SJSA1 (cell line): ENCODE measurements at regions not wholly inside any gene's neighbourhood (a gene's known extent, or its start where the extent isn't known, plus 50 kb on each side); places are given as distances from the start of the nearest gene placed in this dataset.
"Not testable (repeated sequence)": the region's sequence is repeated elsewhere in the genome, so short reads cannot be mapped to it uniquely, and the experiment has no call there.

Source experiments
- DNase-seq, 2 experiments: peaks; one replicate each; pipeline ENCODE4 v3.0.0-alpha.2; 2015 to 2020; ENCODE audit warnings: low spot score in 2 of 2, low read depth in 1 of 2
- H3K27ac ChIP-seq: fragments of 250-450 bp; sonication (Bioruptor Pico); 2 replicates; pipeline ENCODE4 v1.5.1; 2020; ENCODE audit warnings: mild to moderate bottlenecking, moderate library complexity
- H3K27me3 ChIP-seq: fragments of 250-450 bp; sonication (Bioruptor Pico); replicated peaks from 2 replicates; pipeline ENCODE4 v1.5.1; 2020; ENCODE audit warnings: mild to moderate bottlenecking, moderate library complexity
- H3K36me3 ChIP-seq: fragments of 250-450 bp; sonication (Bioruptor Pico); 2 replicates; pipeline ENCODE4 v1.5.1; 2020; ENCODE audit warnings: mild to moderate bottlenecking
- H3K4me1 ChIP-seq: fragments of 250-450 bp; sonication (Bioruptor Pico); replicated peaks from 2 replicates; pipeline ENCODE4 v1.6.1; 2021; ENCODE audit warnings: mild to moderate bottlenecking
- H3K4me3 ChIP-seq: fragments of 250-450 bp; sonication (Bioruptor Pico); 2 replicates; pipeline ENCODE4 v1.5.1; 2020; ENCODE audit warnings: mild to moderate bottlenecking
- H3K9me3 ChIP-seq: fragments of 250-450 bp; sonication (Bioruptor Pico); replicated peaks from 2 replicates; pipeline ENCODE4 v1.5.1; 2020; ENCODE audit warnings: mild to moderate bottlenecking

GRCh38 chr17:53525590-53525989 lies 297.1 kb upstream of the KIF2B start:
- Histone ChIP-seq H3K27ac (no peak overlapping the region), H3K36me3 (no peaks in the 10 kb centered on the region), H3K4me3 (no peak overlapping the region), H3K9me3 (peaks cover 2% of the 10 kb centered on the region; the same call in 1 of the 2 replicates), H3K4me1 (no peaks in the 10 kb centered on the region), H3K27me3 (no peaks in the 10 kb centered on the region)
- no peak for DNase-seq

- no peaks in the 10 kb centered on the region for H3K27me3 ChIP-seq
- H3K36me3 ChIP-seq = no peaks in the 10 kb centered on the region
- H3K4me3 ChIP-seq = no peak overlapping the region
- no peaks in the 10 kb centered on the region for H3K4me1 ChIP-seq
- DNase-seq = no peak
- no peaks in the 10 kb centered on the region for H3K9me3 ChIP-seq
- no peak overlapping the region for H3K27ac ChIP-seq
These were observed 306.1 kb upstream of the KIF2B start for GRCh38 chr17:53516636-53517035.

- no peaks in the 10 kb centered on the region; the same call in 1 of the 2 replicates for H3K9me3 ChIP-seq
- H3K27ac ChIP-seq = no peak overlapping the region
- no peaks in the 10 kb centered on the region for H3K4me1 ChIP-seq
These were observed 323.4 kb upstream of the KIF2B start for GRCh38 chr17:53499277-53499676.

GRCh38 chr17:53496356-53496755 lies 326.4 kb upstream of the KIF2B start:
- no peaks in the 10 kb centered on the region for H3K4me1 ChIP-seq
- no peak overlapping the region for H3K4me3 ChIP-seq
- no peaks in the 10 kb centered on the region for H3K36me3 ChIP-seq
- H3K27me3 ChIP-seq = no peaks in the 10 kb centered on the region
- no peaks in the 10 kb centered on the region; the same call in 1 of the 2 replicates for H3K9me3 ChIP-seq
- H3K27ac ChIP-seq = no peak overlapping the region
- DNase-seq = no peak

More at GRCh38 chr17:53499277-53499676, 323.4 kb upstream of the KIF2B start:
- no peak for DNase-seq
- no peaks in the 10 kb centered on the region for H3K36me3 ChIP-seq
- no peak overlapping the region for H3K4me3 ChIP-seq
- no peaks in the 10 kb centered on the region for H3K27me3 ChIP-seq

- H3K27me3 ChIP-seq = no peaks in the 10 kb centered on the region
- peaks cover 11% of the 10 kb centered on the region for H3K9me3 ChIP-seq
- DNase-seq = no peak
- no peak overlapping the region for H3K4me3 ChIP-seq
- H3K36me3 ChIP-seq = no peaks in the 10 kb centered on the region
- no peak overlapping the region for H3K27ac ChIP-seq
- H3K4me1 ChIP-seq = no peaks in the 10 kb centered on the region
These were observed 330.2 kb upstream of the KIF2B start for GRCh38 chr17:53492532-53492931.

GRCh38 chr17:53490447-53490968 lies 332.2 kb upstream of the KIF2B start:
- Histone ChIP-seq H3K36me3 (no peaks in the 10 kb centered on the region), H3K4me3 (no peak overlapping the region)
- no peak for DNase-seq

GRCh38 chr17:53483704-53484103 lies 339.0 kb upstream of the KIF2B start:
- no peak for DNase-seq
- Histone ChIP-seq H3K9me3 (peaks cover 15% of the 10 kb centered on the region; the same call in 1 of the 2 replicates), H3K27me3 (no peaks in the 10 kb centered on the region), H3K36me3 (no peaks in the 10 kb centered on the region), H3K4me1 (no peaks in the 10 kb centered on the region), H3K4me3 (no peak overlapping the region), H3K27ac (no peak overlapping the region)

More at GRCh38 chr17:53490447-53490968, 332.2 kb upstream of the KIF2B start:
- Histone ChIP-seq H3K4me1 (no peaks in the 10 kb centered on the region), H3K27ac (no peak overlapping the region), H3K27me3 (no peaks in the 10 kb centered on the region), H3K9me3 (peaks cover 11% of the 10 kb centered on the region; the same call in 1 of the 2 replicates)

GRCh38 chr17:53475002-53475401 lies 347.7 kb upstream of the KIF2B start:
- no peaks in the 10 kb centered on the region for H3K36me3 ChIP-seq
- no peak overlapping the region for H3K4me3 ChIP-seq
- H3K9me3 ChIP-seq = peaks cover 8% of the 10 kb centered on the region; the same call in 1 of the 2 replicates
- H3K27me3 ChIP-seq = no peaks in the 10 kb centered on the region
- H3K27ac ChIP-seq = no peak overlapping the region
- no peaks in the 10 kb centered on the region for H3K4me1 ChIP-seq
- DNase-seq = peak in 1 of 2 experiments; percentile 4

GRCh38 chr17:53472586-53472985 lies 350.1 kb upstream of the KIF2B start:
- H3K9me3 ChIP-seq = peaks cover 3% of the 10 kb centered on the region; the same call in 1 of the 2 replicates
- no peak overlapping the region for H3K4me3 ChIP-seq
- peak in 1 of 2 experiments; percentile 8 for DNase-seq
- no peaks in the 10 kb centered on the region for H3K4me1 ChIP-seq
- no peak overlapping the region for H3K27ac ChIP-seq
- H3K27me3 ChIP-seq = no peaks in the 10 kb centered on the region
- H3K36me3 ChIP-seq = no peaks in the 10 kb centered on the region

GRCh38 chr17:53471514-53471913 lies 351.2 kb upstream of the KIF2B start:
- H3K27ac ChIP-seq = no peak overlapping the region
- no peaks in the 10 kb centered on the region for H3K27me3 ChIP-seq
- DNase-seq = no peak

GRCh38 chr17:53470626-53471025 lies 352.1 kb upstream of the KIF2B start:
- no peaks in the 10 kb centered on the region for H3K36me3 ChIP-seq
- H3K27ac ChIP-seq = no peak overlapping the region
- H3K9me3 ChIP-seq = peaks cover 6% of the 10 kb centered on the region; the same call in 1 of the 2 replicates
- no peaks in the 10 kb centered on the region for H3K27me3 ChIP-seq
- no peak for DNase-seq
- H3K4me1 ChIP-seq = no peaks in the 10 kb centered on the region
- no peak overlapping the region for H3K4me3 ChIP-seq

More at GRCh38 chr17:53471514-53471913, 351.2 kb upstream of the KIF2B start:
- H3K9me3 ChIP-seq = peaks cover 6% of the 10 kb centered on the region; the same call in 1 of the 2 replicates
- H3K36me3 ChIP-seq = no peaks in the 10 kb centered on the region
- no peak overlapping the region for H3K4me3 ChIP-seq
- no peaks in the 10 kb centered on the region for H3K4me1 ChIP-seq

- H3K4me1 ChIP-seq = no peaks in the 10 kb centered on the region
- no peaks in the 10 kb centered on the region for H3K27me3 ChIP-seq
- H3K36me3 ChIP-seq = no peaks in the 10 kb centered on the region
- H3K27ac ChIP-seq = no peak overlapping the region
- H3K4me3 ChIP-seq = no peak overlapping the region
- H3K9me3 ChIP-seq = peaks cover 4% of the 10 kb centered on the region; the same call in 1 of the 2 replicates
- no peak for DNase-seq
These were observed 356.0 kb upstream of the KIF2B start for GRCh38 chr17:53466733-53467132.

- not testable (repeated sequence) for H3K27ac ChIP-seq, H3K4me1 ChIP-seq, H3K9me3 ChIP-seq, H3K36me3 ChIP-seq, H3K4me3 ChIP-seq, DNase-seq, H3K27me3 ChIP-seq
These were observed 358.3 kb upstream of the KIF2B start for GRCh38 chr17:53464396-53464795.

GRCh38 chr17:53463363-53463762 lies 359.4 kb upstream of the KIF2B start:
- H3K36me3 ChIP-seq = no peaks in the 10 kb centered on the region
- H3K4me1 ChIP-seq = no peaks in the 10 kb centered on the region
- H3K4me3 ChIP-seq = no peak overlapping the region
- H3K27ac ChIP-seq = no peak overlapping the region
- no peaks in the 10 kb centered on the region for H3K27me3 ChIP-seq
- H3K9me3 ChIP-seq = peaks cover 6% of the 10 kb centered on the region
- no peak for DNase-seq

GRCh38 chr17:53462393-53462811 lies 360.3 kb upstream of the KIF2B start:
- Histone ChIP-seq H3K27me3 (no peaks in the 10 kb centered on the region), H3K4me3 (no peak overlapping the region), H3K27ac (no peak overlapping the region), H3K36me3 (no peaks in the 10 kb centered on the region), H3K4me1 (no peaks in the 10 kb centered on the region), H3K9me3 (peaks cover 11% of the 10 kb centered on the region)
- DNase-seq = no peak
